Gastrocnemius medialis (tissue), 4 donors: ENCODE measurements at regions not wholly inside any gene's neighbourhood (a gene's known extent, or its start where the extent isn't known, plus 50 kb on each side); places are given as distances from the start of the nearest gene placed in this dataset.

Experiments used
- ATAC-seq, 2 donors: fragments of 150-250 bp; one replicate each; pipeline ENCODE4 v1.9.1; 2016
- DNase-seq, 2 donors: peaks; one replicate each; pipeline ENCODE4 v3.0.0-alpha.2; 2019
- H3K27ac ChIP-seq, 4 donors: fragments of 200-600 bp; sonication (generic); 1 replicate in 1 of 4; 2 replicates in 3 of 4; pipeline ENCODE4 v1.5.1; 2016 to 2018; ENCODE audit warnings: mild to moderate bottlenecking in 2 of 4, moderate library complexity in 1 of 4
- H3K27me3 ChIP-seq, 3 donors: fragments of 200-600 bp; sonication (generic) in 2 of 3; 1 replicate in 1 of 3; 2 replicates in 2 of 3; pipeline versions ENCODE4 v1.5.1 to v1.6.0; 2016 to 2019; ENCODE audit warnings: mild to moderate bottlenecking in 1 of 3, moderate library complexity in 1 of 3
- H3K36me3 ChIP-seq, 2 donors: fragments of 200-600 bp; sonication (generic) in 1 of 2; one replicate each; pipeline ENCODE4 v1.5.1; 2017 to 2018
- H3K4me1 ChIP-seq, 2 donors: fragments of 200-600 bp; sonication (generic) in 1 of 2; one replicate each; pipeline ENCODE4 v1.5.1; 2016 to 2017; ENCODE audit warnings: mild to moderate bottlenecking in 2 of 2
- H3K4me3 ChIP-seq, 4 donors: fragments of 200-600 bp; sonication (generic) in 3 of 4; 1 replicate in 1 of 4; 2 replicates in 3 of 4; pipeline ENCODE4 v1.5.1; 2016 to 2019; ENCODE audit warnings: mild to moderate bottlenecking in 2 of 4
- H3K9me3 ChIP-seq, 3 donors: fragments of 200-600 bp; sonication (generic) in 2 of 3; 1 replicate in 1 of 3; 2 replicates in 2 of 3; pipeline ENCODE4 v1.5.1; 2016 to 2019
- POLR2A ChIP-seq, 2 donors: fragments of 450-650 bp; IDR thresholded peaks; one replicate each; pipeline ENCODE4 v1.6.1; 2017; ENCODE audit warnings: antibody characterized with exemption in 2 of 2, mild to moderate bottlenecking in 2 of 2, moderate library complexity in 2 of 2
- in situ Hi-C, 4 donors: fragments of 200-750 bp; cut with MboI; loops; one replicate each; pipeline versions ENCODE4 v1.15.0 to v1.8.0; 2017; ENCODE audit warnings: low sequenced_read_pairs in 4 of 4
- intact Hi-C: fragments of 100-400 bp; cut with DNase I; formaldehyde crosslinking; loops from one replicate; pipeline ENCODE4 v1.15.1; 2023; ENCODE audit warnings: low total_unique reads
- TF ChIP-seq, protein P1 (sequence below), 5 experiments: fragments of 450-650 bp in 3 of 5; fragments of 200-600 bp in 2 of 5; sonication (generic) in 2 of 5; IDR thresholded peaks in 4 of 5; conservative IDR thresholded peaks in 1 of 5; 1 replicate in 4 of 5; 2 replicates in 1 of 5; pipeline ENCODE4 v1.5.1; 2016 to 2019; ENCODE audit warnings: antibody characterized with exemption in 5 of 5, mild to moderate bottlenecking in 3 of 5, moderate library complexity in 3 of 5

DNA sequence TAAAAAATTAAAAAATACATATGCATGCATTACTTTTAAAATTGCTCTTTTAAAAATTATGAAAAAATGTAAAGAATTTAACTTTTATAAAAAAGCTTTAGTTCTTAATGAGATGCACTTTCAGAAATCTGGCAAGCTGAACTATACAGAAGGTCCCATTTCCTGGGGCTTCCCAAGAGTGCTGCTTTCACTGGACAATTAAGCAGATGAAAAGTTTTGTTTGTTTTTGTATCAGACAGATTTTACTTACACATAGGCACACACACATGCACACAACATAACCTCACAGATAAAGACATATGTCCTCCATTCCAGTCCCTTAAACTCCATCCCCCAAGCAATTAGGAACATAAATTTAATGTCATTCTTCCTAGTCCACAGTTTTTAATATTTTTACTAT is 402.3 kb upstream of the ASIC2 start:
- H3K4me3 ChIP-seq, result no peak overlapping the region
- no peaks in the 10 kb centered on the region for H3K4me1 ChIP-seq
- H3K36me3 ChIP-seq, result no peaks in the 10 kb centered on the region
- no peak for ATAC-seq
- in situ Hi-C loops, result no loop called here
- intact Hi-C loops, result no loop called here
- DNase-seq, result no peak
- TF ChIP-seq, protein P1, sequence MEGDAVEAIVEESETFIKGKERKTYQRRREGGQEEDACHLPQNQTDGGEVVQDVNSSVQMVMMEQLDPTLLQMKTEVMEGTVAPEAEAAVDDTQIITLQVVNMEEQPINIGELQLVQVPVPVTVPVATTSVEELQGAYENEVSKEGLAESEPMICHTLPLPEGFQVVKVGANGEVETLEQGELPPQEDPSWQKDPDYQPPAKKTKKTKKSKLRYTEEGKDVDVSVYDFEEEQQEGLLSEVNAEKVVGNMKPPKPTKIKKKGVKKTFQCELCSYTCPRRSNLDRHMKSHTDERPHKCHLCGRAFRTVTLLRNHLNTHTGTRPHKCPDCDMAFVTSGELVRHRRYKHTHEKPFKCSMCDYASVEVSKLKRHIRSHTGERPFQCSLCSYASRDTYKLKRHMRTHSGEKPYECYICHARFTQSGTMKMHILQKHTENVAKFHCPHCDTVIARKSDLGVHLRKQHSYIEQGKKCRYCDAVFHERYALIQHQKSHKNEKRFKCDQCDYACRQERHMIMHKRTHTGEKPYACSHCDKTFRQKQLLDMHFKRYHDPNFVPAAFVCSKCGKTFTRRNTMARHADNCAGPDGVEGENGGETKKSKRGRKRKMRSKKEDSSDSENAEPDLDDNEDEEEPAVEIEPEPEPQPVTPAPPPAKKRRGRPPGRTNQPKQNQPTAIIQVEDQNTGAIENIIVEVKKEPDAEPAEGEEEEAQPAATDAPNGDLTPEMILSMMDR (IDR thresholded peaks at IDR 0.05 in 4 of 5, conservative IDR thresholded peaks at IDR 0.05 in 1 of 5), result no peak
- no peak overlapping the region for H3K27ac ChIP-seq
- no peaks in the 10 kb centered on the region for H3K9me3 ChIP-seq
- no peaks in the 10 kb centered on the region for H3K27me3 ChIP-seq

DNA sequence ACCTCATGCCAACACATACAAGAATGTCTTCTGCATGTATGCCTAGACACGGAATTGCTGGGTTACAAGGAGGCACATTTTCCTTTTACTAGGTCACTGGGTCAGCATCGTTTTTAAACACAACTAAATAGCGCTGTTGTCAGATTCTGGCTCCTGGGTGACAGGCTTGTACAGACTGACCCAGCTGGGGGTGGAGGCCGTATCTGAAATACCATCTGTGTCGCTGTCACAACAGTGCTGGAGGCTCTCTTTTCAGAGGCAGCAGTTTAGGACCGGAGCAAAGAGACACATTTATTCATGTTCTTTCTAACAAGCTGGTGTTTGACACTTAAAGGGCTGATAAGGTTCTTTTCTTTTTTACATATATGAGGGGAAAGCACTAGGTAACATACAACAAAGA is 403.0 kb upstream of the ASIC2 start:
- H3K9me3 ChIP-seq, result no peaks in the 10 kb centered on the region
- TF ChIP-seq, protein P1 (IDR thresholded peaks at IDR 0.05 in 4 of 5, conservative IDR thresholded peaks at IDR 0.05 in 1 of 5), result no peak
- TF ChIP-seq POLR2A (IDR thresholded peaks at IDR 0.05), result no peak
- DNase-seq, result no peak
- intact Hi-C loops (no loop called here), in situ Hi-C loops (no loop called here)
- no peaks in the 10 kb centered on the region for H3K27me3 ChIP-seq
- H3K27ac ChIP-seq, result no peak overlapping the region
- ATAC-seq, result no peak
- H3K4me3 ChIP-seq, result no peak overlapping the region
- H3K4me1 ChIP-seq, result no peaks in the 10 kb centered on the region
- no peaks in the 10 kb centered on the region for H3K36me3 ChIP-seq

- TF ChIP-seq, protein P1 (IDR thresholded peaks at IDR 0.05 in 4 of 5, conservative IDR thresholded peaks at IDR 0.05 in 1 of 5), result no peak
- no peak for TF ChIP-seq POLR2A (IDR thresholded peaks at IDR 0.05)
- in situ Hi-C loops, result no loop called here
- no peak for DNase-seq
- Histone ChIP-seq H3K27ac (no peak overlapping the region), H3K4me3 (no peak overlapping the region), H3K36me3 (no peaks in the 10 kb centered on the region), H3K27me3 (no peaks in the 10 kb centered on the region), H3K9me3 (no peaks in the 10 kb centered on the region), H3K4me1 (no peaks in the 10 kb centered on the region)
- no peak for ATAC-seq
- intact Hi-C loops, result no loop called here
Observed at GRCh38 chr17:33697557-33697956, 404.5 kb upstream of the ASIC2 start.

DNA sequence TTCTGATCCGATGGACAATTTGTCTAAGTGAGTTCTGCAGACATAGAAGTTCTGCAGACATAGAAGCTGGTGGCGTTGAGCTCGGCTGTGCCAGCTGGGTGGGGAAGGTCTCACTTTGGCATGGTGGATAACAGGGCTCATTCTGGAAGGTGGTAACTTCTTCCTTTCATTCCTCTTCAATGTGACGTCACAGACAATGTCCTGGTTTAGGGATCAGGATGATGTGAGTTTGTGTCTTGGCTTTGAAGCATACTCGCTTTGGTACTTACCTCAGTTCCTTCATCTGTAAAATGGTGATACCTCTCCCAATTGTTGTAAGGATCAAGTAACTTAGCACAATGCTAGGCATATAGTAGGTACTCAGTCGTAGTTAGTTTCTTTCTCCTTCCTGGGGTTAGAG is 408.8 kb upstream of the ASIC2 start:
- no peaks in the 10 kb centered on the region for H3K4me1 ChIP-seq
- ATAC-seq (no peak), DNase-seq (no peak)
- no peaks in the 10 kb centered on the region for H3K27me3 ChIP-seq
- intact Hi-C loops, result no loop called here
- in situ Hi-C loops, result no loop called here
- H3K27ac ChIP-seq, result no peak overlapping the region
- no peaks in the 10 kb centered on the region for H3K9me3 ChIP-seq
- no peak overlapping the region for H3K4me3 ChIP-seq
- no peaks in the 10 kb centered on the region for H3K36me3 ChIP-seq
- TF ChIP-seq, protein P1 (IDR thresholded peaks at IDR 0.05 in 4 of 5, conservative IDR thresholded peaks at IDR 0.05 in 1 of 5), result no peak

GRCh38 chr17:33704856-33705255 is 411.8 kb upstream of the ASIC2 start:
- Histone ChIP-seq H3K27ac (no peak overlapping the region), H3K4me3 (no peak overlapping the region), H3K9me3 (no peaks in the 10 kb centered on the region), H3K4me1 (no peaks in the 10 kb centered on the region), H3K36me3 (no peaks in the 10 kb centered on the region), H3K27me3 (no peaks in the 10 kb centered on the region)
- TF ChIP-seq, protein P1 (IDR thresholded peaks at IDR 0.05 in 4 of 5, conservative IDR thresholded peaks at IDR 0.05 in 1 of 5), result no peak
- TF ChIP-seq POLR2A (IDR thresholded peaks at IDR 0.05), result no peak
- in situ Hi-C loops (no loop called here), intact Hi-C loops (no loop called here)
- ATAC-seq, result no peak
- no peak for DNase-seq
